H1 (cell line): ENCODE measurements at regions not wholly inside any gene's neighbourhood (a gene's known extent, or its start where the extent isn't known, plus 50 kb on each side); places are given as distances from the start of the nearest gene placed in this dataset.

Source experiments
- CTCF ChIA-PET: fragments of 300-600 bp; sonication (Branson Sonifier 250); formaldehyde crosslinking; loops from one replicate; lab custom pipeline; 2021; ENCODE audit not compliant: partially characterized antibody; lab: Charles Lee
- POLR2A ChIA-PET: fragments of 300-600 bp; sonication (Branson Sonifier 250); formaldehyde crosslinking; loops from one replicate; lab custom pipeline; 2021; ENCODE audit warnings: inconsistent platforms; ENCODE audit not compliant: partially characterized antibody; lab: Charles Lee
- DNase-seq, 2 experiments: peaks; one replicate each; pipeline versions ENCODE4 v3.0.0 to v3.0.0-alpha.2; 2010 to 2022; ENCODE audit warnings: low spot score in 2 of 2, low read depth in 1 of 2, mixed read lengths in 1 of 2
- FAIRE-seq: peaks from 2 replicates; lab custom pipeline; 2011; peaks lifted over from hg19 to GRCh38; lab: Jason Lieb, UNC
- H2AFZ ChIP-seq: 2 replicates; pipeline ENCODE4 v1.8.1; 2012; ENCODE audit warnings: low read length, inconsistent platforms
- H2AK5ac ChIP-seq: 2 replicates; pipeline ENCODE4 v1.6.1; 2013; ENCODE audit warnings: low read depth, low read length
- H2BK120ac ChIP-seq: replicated peaks from 2 replicates; pipeline ENCODE3; 2013; ENCODE audit warnings: low read depth, low read length, inconsistent platforms
- H2BK12ac ChIP-seq: 2 replicates; pipeline ENCODE4 v1.6.1; 2013; ENCODE audit warnings: low read depth, low read length
- H2BK15ac ChIP-seq: 2 replicates; pipeline ENCODE4 v1.6.1; 2013; ENCODE audit warnings: low read length
- H2BK20ac ChIP-seq: 2 replicates; pipeline ENCODE4 v1.6.1; 2013; ENCODE audit warnings: low read length
- H2BK5ac ChIP-seq: 2 replicates; pipeline ENCODE4 v1.6.1; 2013; ENCODE audit warnings: low read depth, low read length
- H3K14ac ChIP-seq: 2 replicates; pipeline ENCODE4 v1.6.1; 2013; ENCODE audit warnings: inconsistent platforms; ENCODE audit not compliant: insufficient read length
- H3K18ac ChIP-seq: 2 replicates; pipeline ENCODE4 v1.6.1; 2013; ENCODE audit warnings: low read length; ENCODE audit errors: extremely low read depth
- H3K23ac ChIP-seq: 2 replicates; pipeline ENCODE4 v1.6.1; 2013; ENCODE audit warnings: inconsistent platforms; ENCODE audit not compliant: insufficient read length
- H3K23me2 ChIP-seq: 2 replicates; pipeline ENCODE4 v1.6.1; 2013; ENCODE audit warnings: low read depth, low read length
- H3K27ac ChIP-seq: 2 replicates; pipeline ENCODE4 v1.6.1; 2011; ENCODE audit warnings: low read depth, low read length, inconsistent platforms
- H3K27me3 ChIP-seq, 4 experiments: replicated peaks in 1 of 4; 1 replicate in 1 of 4; 2 replicates in 3 of 4; pipeline versions ENCODE4 v1.6.1 to v1.8.1; 2011 to 2013; ENCODE audit warnings: low read length in 3 of 4, mild to moderate bottlenecking in 3 of 4, inconsistent platforms in 2 of 4, mixed read lengths in 2 of 4, moderate library complexity in 1 of 4; ENCODE audit not compliant: control insufficient read depth in 3 of 4, insufficient read depth in 3 of 4; ENCODE audit errors: extremely low read depth in 1 of 4
- H3K36me3 ChIP-seq, 4 experiments: 2 replicates each; pipeline versions ENCODE4 v1.6.1 to v1.8.1; 2011 to 2013; ENCODE audit warnings: mild to moderate bottlenecking in 4 of 4, low read length in 3 of 4, moderate library complexity in 2 of 4, control low read depth in 1 of 4, inconsistent platforms in 1 of 4; ENCODE audit not compliant: insufficient read depth in 4 of 4, control insufficient read depth in 2 of 4
- H3K4ac ChIP-seq: replicated peaks from 2 replicates; pipeline ENCODE3; 2013; ENCODE audit warnings: low read length, low read depth, mixed read lengths, inconsistent platforms; ENCODE audit not compliant: insufficient read length
- H3K4me1 ChIP-seq, 4 experiments: replicated peaks in 1 of 4; 1 replicate in 1 of 4; 2 replicates in 3 of 4; pipeline versions ENCODE4 v1.6.1 to v1.8.1; 2011 to 2013; ENCODE audit warnings: low read length in 3 of 4, inconsistent platforms in 2 of 4, mixed read lengths in 1 of 4; ENCODE audit not compliant: insufficient read depth in 4 of 4, control insufficient read depth in 3 of 4
- H3K4me2 ChIP-seq, 2 experiments: 2 replicates each; pipeline versions ENCODE4 v1.6.1 to v1.8.1; 2011 to 2013; ENCODE audit warnings: low read depth in 2 of 2, low read length in 2 of 2, control low read depth in 1 of 2, inconsistent platforms in 1 of 2, mild to moderate bottlenecking in 1 of 2; ENCODE audit not compliant: insufficient read depth in 1 of 2
- H3K4me3 ChIP-seq, 4 experiments: fragments of 200-600, 300-600 bp in 1 of 4; sonication (generic), shearing (Covaris generic), sonication (Bioruptor Twin) in 1 of 4; 2 replicates each; pipeline versions ENCODE4 v1.5.1 to v1.8.1; 2011 to 2016; ENCODE audit warnings: low read length in 4 of 4, low read depth in 3 of 4, control low read depth in 2 of 4, inconsistent platforms in 2 of 4, mild to moderate bottlenecking in 2 of 4, mixed read lengths in 1 of 4, moderate library complexity in 1 of 4; ENCODE audit not compliant: insufficient read depth in 2 of 4; ENCODE audit errors: extremely low read depth in 1 of 4
- H3K56ac ChIP-seq: replicated peaks from 2 replicates; pipeline ENCODE3; 2013; ENCODE audit warnings: low read depth, mild to moderate bottlenecking, mixed read lengths, low read length, inconsistent platforms; ENCODE audit not compliant: insufficient read length
- H3K79me1 ChIP-seq: 2 replicates; pipeline ENCODE4 v1.6.1; 2013; ENCODE audit warnings: low read depth, low read length, control low read depth
- H3K79me2 ChIP-seq, 2 experiments: 2 replicates each; pipeline versions ENCODE4 v1.6.1 to v1.8.1; 2012 to 2013; ENCODE audit warnings: low read length in 2 of 2, mild to moderate bottlenecking in 2 of 2, inconsistent platforms in 1 of 2; ENCODE audit not compliant: insufficient read depth in 2 of 2, control insufficient read depth in 1 of 2
- H3K9ac ChIP-seq, 4 experiments: replicated peaks in 1 of 4; 1 replicate in 1 of 4; 2 replicates in 3 of 4; pipeline versions ENCODE4 v1.6.1 to v1.8.1; 2011 to 2013; ENCODE audit warnings: low read depth in 3 of 4, low read length in 3 of 4, control low read depth in 2 of 4, mild to moderate bottlenecking in 2 of 4, moderate library complexity in 2 of 4, inconsistent platforms in 1 of 4; ENCODE audit errors: extremely low read depth in 1 of 4
- H3K9me3 ChIP-seq, 2 experiments: 2 replicates each; pipeline versions ENCODE4 v1.6.1 to v1.8.1; 2012 to 2013; ENCODE audit warnings: mild to moderate bottlenecking in 2 of 2, moderate library complexity in 2 of 2, control low read depth in 1 of 2, inconsistent platforms in 1 of 2, low read depth in 1 of 2, low read length in 1 of 2, mixed read lengths in 1 of 2; ENCODE audit not compliant: insufficient read depth in 2 of 2
- H4K20me1 ChIP-seq, 2 experiments: replicated peaks in 1 of 2; 2 replicates each; pipeline versions ENCODE3 to v1.8.1; 2011 to 2013; ENCODE audit warnings: inconsistent platforms in 2 of 2, low read length in 2 of 2, mild to moderate bottlenecking in 1 of 2; ENCODE audit not compliant: insufficient read depth in 2 of 2, control insufficient read depth in 1 of 2
- H4K5ac ChIP-seq: 2 replicates; pipeline ENCODE4 v1.6.1; 2013; ENCODE audit warnings: low read length, low read depth, mixed read lengths, inconsistent platforms; ENCODE audit not compliant: insufficient read length
- H4K8ac ChIP-seq: 2 replicates; pipeline ENCODE4 v1.8.0; 2013; ENCODE audit warnings: mild to moderate bottlenecking, moderate library complexity, low read length, inconsistent platforms; ENCODE audit not compliant: insufficient read depth; ENCODE audit errors: extremely low read depth
- H4K91ac ChIP-seq: replicated peaks from 2 replicates; pipeline ENCODE3; 2013; ENCODE audit warnings: low read length, mixed read lengths, inconsistent platforms; ENCODE audit not compliant: insufficient read length
- PHF8 ChIP-seq: fragments of 200-600 bp; sonication (generic); conservative IDR thresholded peaks from 2 replicates; pipeline ENCODE4 v1.7.1; 2012; ENCODE audit warnings: low read depth, mild to moderate bottlenecking, inconsistent platforms, low read length, moderate library complexity
- whole genome bisulfite sequencing, 2 experiments: shearing (Covaris generic) in 1 of 2; methylation state at CpG; one replicate each; pipeline versions ENCODE4 v1.1.6 to v1.1.7; 2013 to 2015; ENCODE audit warnings: low lambda C conversion rate in 2 of 2, mixed read lengths in 2 of 2, inconsistent platforms in 1 of 2, low coverage in 1 of 2, missing lambda C conversion rate in 1 of 2; ENCODE audit not compliant: insufficient replicate concordance in 2 of 2, insufficient coverage in 1 of 2, insufficient read length in 1 of 2; ENCODE audit errors: extremely low coverage in 1 of 2, missing lambda C conversion rate in 1 of 2; 5-methylcytosine and 5-hydroxymethylcytosine counted together

GRCh38 chr3:176796371-176796770 is 400.9 kb downstream of the TBL1XR1 start:
- TF ChIP-seq PHF8, result no peak
- H4K5ac ChIP-seq, result no peak overlapping the region
- no peak overlapping the region for H3K9ac ChIP-seq
- no peaks in the 10 kb centered on the region for H3K79me1 ChIP-seq
- no peak overlapping the region for H2BK15ac ChIP-seq
- H3K9me3 ChIP-seq, result no peaks in the 10 kb centered on the region; a peak in 1 of 4 replicates
- no peaks in the 10 kb centered on the region for H3K79me2 ChIP-seq
- no peaks in the 10 kb centered on the region for H3K27me3 ChIP-seq
- H3K36me3 ChIP-seq, result no peaks in the 10 kb centered on the region
- no peaks in the 10 kb centered on the region for H4K20me1 ChIP-seq
- H2AFZ ChIP-seq, result no peak overlapping the region
- H3K18ac ChIP-seq, result no peak overlapping the region
- H3K23ac ChIP-seq, result no peak overlapping the region
- no peak overlapping the region for H4K8ac ChIP-seq
- H3K4ac ChIP-seq, result no peak overlapping the region
- H2BK12ac ChIP-seq, result no peak overlapping the region
- H3K27ac ChIP-seq, result no peak overlapping the region
- no peak overlapping the region for H2BK5ac ChIP-seq
- ChIA-PET CTCF (interaction anchor here (1.0 kb wide), 1 partner anchor 9 kb away, joined by 3 read pairs; no protein-coding TSS in a partner anchor), POLR2A (no interaction called here)
- H2BK20ac ChIP-seq, result no peak overlapping the region
- peaks cover 0 to 3% (median 1%) of the 10 kb centered on the region in 4 experiments; a peak in 3 of 7 replicates for H3K4me1 ChIP-seq
- H3K4me2 ChIP-seq, result no peak overlapping the region
- no peak overlapping the region for H3K14ac ChIP-seq
- no peak overlapping the region for H3K4me3 ChIP-seq
- H2BK120ac ChIP-seq, result no peak overlapping the region
- no peak overlapping the region for H3K56ac ChIP-seq
- FAIRE-seq, result no peak
- no peak overlapping the region for H4K91ac ChIP-seq
- no peak for DNase-seq
- H2AK5ac ChIP-seq, result no peak overlapping the region
- no peaks in the 10 kb centered on the region for H3K23me2 ChIP-seq
- WGBS, 2 experiments, result 87% methylated on average over 2 of the region's 2 CpGs; no CpG with 5 or more reads in 1 of the 2 experiments
